ENCODE measurements at regions not wholly inside any gene's neighbourhood (a gene's known extent, or its start where the extent isn't known, plus 50 kb on each side); places are given as distances from the start of the nearest gene placed in this dataset.
A peak's percentile ranks its signal among the peaks of the same experiment; 100 is the strongest.

GRCh38 chr11:115760461-115761320 lies 256.5 kb upstream of the CADM1 start:
- H3K36me3 ChIP-seq (ENCODE audit: control insufficient read depth, insufficient read depth, low read length) = no peaks in the 10 kb centered on the region
- H3K9ac ChIP-seq (ENCODE audit: low read depth, low read length) = no peak overlapping the region

GRCh38 chr11:115759622-115760460 lies 255.6 kb upstream of the CADM1 start:
- H3K9me3 ChIP-seq (ENCODE audit: control insufficient read depth, insufficient read depth, low read length) = no peaks in the 10 kb centered on the region
- no peak overlapping the region for H3K9ac ChIP-seq (ENCODE audit: low read depth, low read length)
- H3K4me3 ChIP-seq (ENCODE audit: low read depth, low read length) = peak overlapping the region; percentile 66
- H3K4me1 ChIP-seq (ENCODE audit: control insufficient read depth, insufficient read depth, low read length) = peaks cover 4% of the 10 kb centered on the region; the same call in 1 of the 2 replicates
- peaks cover 48% of the 10 kb centered on the region for H3K27me3 ChIP-seq (ENCODE audit: control insufficient read depth, insufficient read depth, low read length)
- H3K36me3 ChIP-seq (ENCODE audit: control insufficient read depth, insufficient read depth, low read length) = no peaks in the 10 kb centered on the region
- no peak overlapping the region for H3K27ac ChIP-seq (ENCODE audit: low read depth, low read length)

More at GRCh38 chr11:115760461-115761320, 256.5 kb upstream of the CADM1 start:
- Histone ChIP-seq H3K27ac (ENCODE audit: low read depth, low read length) (no peak overlapping the region), H3K27me3 (ENCODE audit: control insufficient read depth, insufficient read depth, low read length) (peaks cover 48% of the 10 kb centered on the region), H3K9me3 (ENCODE audit: control insufficient read depth, insufficient read depth, low read length) (no peaks in the 10 kb centered on the region), H3K4me1 (ENCODE audit: control insufficient read depth, insufficient read depth, low read length) (peaks cover 4% of the 10 kb centered on the region; the same call in 1 of the 2 replicates), H3K4me3 (ENCODE audit: low read depth, low read length) (peak overlapping the region; percentile 66)

GRCh38 chr11:115758011-115758410 lies 253.8 kb upstream of the CADM1 start:
- Histone ChIP-seq H3K4me1 (ENCODE audit: control insufficient read depth, insufficient read depth, low read length) (peaks cover 4% of the 10 kb centered on the region; the same call in 1 of the 2 replicates), H3K9ac (ENCODE audit: low read depth, low read length) (no peak overlapping the region), H3K27ac (ENCODE audit: low read depth, low read length) (no peak overlapping the region), H3K27me3 (ENCODE audit: control insufficient read depth, insufficient read depth, low read length) (peaks cover 52% of the 10 kb centered on the region), H3K36me3 (ENCODE audit: control insufficient read depth, insufficient read depth, low read length) (no peaks in the 10 kb centered on the region), H3K4me3 (ENCODE audit: low read depth, low read length) (no peak overlapping the region), H3K9me3 (ENCODE audit: control insufficient read depth, insufficient read depth, low read length) (no peaks in the 10 kb centered on the region)

GRCh38 chr11:115751243-115752015 lies 247.2 kb upstream of the CADM1 start:
- H3K4me3 ChIP-seq (ENCODE audit: low read depth, low read length) = no peak overlapping the region
- no peaks in the 10 kb centered on the region for H3K9me3 ChIP-seq (ENCODE audit: control insufficient read depth, insufficient read depth, low read length)
- peaks cover 8% of the 10 kb centered on the region; the same call in 1 of the 2 replicates for H3K4me1 ChIP-seq (ENCODE audit: control insufficient read depth, insufficient read depth, low read length)
- no peaks in the 10 kb centered on the region for H3K36me3 ChIP-seq (ENCODE audit: control insufficient read depth, insufficient read depth, low read length)
- H3K27ac ChIP-seq (ENCODE audit: low read depth, low read length) = no peak overlapping the region
- no peak overlapping the region for H3K9ac ChIP-seq (ENCODE audit: low read depth, low read length)
- peaks cover 34% of the 10 kb centered on the region for H3K27me3 ChIP-seq (ENCODE audit: control insufficient read depth, insufficient read depth, low read length)

- H3K27ac ChIP-seq (ENCODE audit: low read depth, low read length) = no peak overlapping the region
- no peaks in the 10 kb centered on the region for H3K9me3 ChIP-seq (ENCODE audit: control insufficient read depth, insufficient read depth, low read length)
- no peaks in the 10 kb centered on the region for H3K36me3 ChIP-seq (ENCODE audit: control insufficient read depth, insufficient read depth, low read length)
- H3K27me3 ChIP-seq (ENCODE audit: control insufficient read depth, insufficient read depth, low read length) = peaks cover 21% of the 10 kb centered on the region
- H3K4me1 ChIP-seq (ENCODE audit: control insufficient read depth, insufficient read depth, low read length) = peaks cover 15% of the 10 kb centered on the region; the same call in 1 of the 2 replicates
- no peak overlapping the region for H3K9ac ChIP-seq (ENCODE audit: low read depth, low read length)
- no peak overlapping the region for H3K4me3 ChIP-seq (ENCODE audit: low read depth, low read length)
Observed at GRCh38 chr11:115745610-115746512, 241.6 kb upstream of the CADM1 start.

- Histone ChIP-seq H3K9ac (ENCODE audit: low read depth, low read length) (no peak overlapping the region), H3K27ac (ENCODE audit: low read depth, low read length) (no peak overlapping the region), H3K27me3 (ENCODE audit: control insufficient read depth, insufficient read depth, low read length) (peaks cover 17% of the 10 kb centered on the region), H3K9me3 (ENCODE audit: control insufficient read depth, insufficient read depth, low read length) (no peaks in the 10 kb centered on the region), H3K4me1 (ENCODE audit: control insufficient read depth, insufficient read depth, low read length) (peaks cover 15% of the 10 kb centered on the region; the same call in 1 of the 2 replicates), H3K36me3 (ENCODE audit: control insufficient read depth, insufficient read depth, low read length) (no peaks in the 10 kb centered on the region), H3K4me3 (ENCODE audit: low read depth, low read length) (no peak overlapping the region)
Observed at GRCh38 chr11:115745066-115745465, 240.9 kb upstream of the CADM1 start.

- no peak overlapping the region for H3K9ac ChIP-seq (ENCODE audit: low read depth, low read length)
- H3K27me3 ChIP-seq (ENCODE audit: control insufficient read depth, insufficient read depth, low read length) = peaks cover 14% of the 10 kb centered on the region
- no peak overlapping the region for H3K4me3 ChIP-seq (ENCODE audit: low read depth, low read length)
- H3K4me1 ChIP-seq (ENCODE audit: control insufficient read depth, insufficient read depth, low read length) = peaks cover 23% of the 10 kb centered on the region
- no peaks in the 10 kb centered on the region for H3K36me3 ChIP-seq (ENCODE audit: control insufficient read depth, insufficient read depth, low read length)
- H3K27ac ChIP-seq (ENCODE audit: low read depth, low read length) = no peak overlapping the region
- H3K9me3 ChIP-seq (ENCODE audit: control insufficient read depth, insufficient read depth, low read length) = no peaks in the 10 kb centered on the region
Observed at GRCh38 chr11:115743719-115744118, 239.5 kb upstream of the CADM1 start.

GRCh38 chr11:115741376-115742107 lies 237.3 kb upstream of the CADM1 start:
- Histone ChIP-seq H3K9me3 (ENCODE audit: control insufficient read depth, insufficient read depth, low read length) (no peaks in the 10 kb centered on the region), H3K4me3 (ENCODE audit: low read depth, low read length) (no peak overlapping the region), H3K4me1 (ENCODE audit: control insufficient read depth, insufficient read depth, low read length) (peaks cover 24% of the 10 kb centered on the region), H3K9ac (ENCODE audit: low read depth, low read length) (no peak overlapping the region), H3K27ac (ENCODE audit: low read depth, low read length) (no peak overlapping the region), H3K27me3 (ENCODE audit: control insufficient read depth, insufficient read depth, low read length) (peaks cover 8% of the 10 kb centered on the region), H3K36me3 (ENCODE audit: control insufficient read depth, insufficient read depth, low read length) (no peaks in the 10 kb centered on the region)

- H3K4me3 ChIP-seq (ENCODE audit: low read depth, low read length) = no peak overlapping the region
- peaks cover 8% of the 10 kb centered on the region for H3K27me3 ChIP-seq (ENCODE audit: control insufficient read depth, insufficient read depth, low read length)
- H3K36me3 ChIP-seq (ENCODE audit: control insufficient read depth, insufficient read depth, low read length) = no peaks in the 10 kb centered on the region
- H3K9me3 ChIP-seq (ENCODE audit: control insufficient read depth, insufficient read depth, low read length) = no peaks in the 10 kb centered on the region
- H3K27ac ChIP-seq (ENCODE audit: low read depth, low read length) = no peak overlapping the region
- H3K4me1 ChIP-seq (ENCODE audit: control insufficient read depth, insufficient read depth, low read length) = peaks cover 21% of the 10 kb centered on the region
- no peak overlapping the region for H3K9ac ChIP-seq (ENCODE audit: low read depth, low read length)
Observed at GRCh38 chr11:115740324-115740723, 236.1 kb upstream of the CADM1 start.
